GM23338 (cell line): ENCODE measurements at regions not wholly inside any gene's neighbourhood (a gene's known extent, or its start where the extent isn't known, plus 50 kb on each side); places are given as distances from the start of the nearest gene placed in this dataset.

ENCODE experiments used
- CTCF ChIP-seq, 2 experiments: fragments of 200-600 bp in 1 of 2; sonication (generic) in 1 of 2; conservative IDR thresholded peaks; 2 replicates each; pipeline versions ENCODE4 v1.5.1 to v1.6.1; 2016 to 2017; ENCODE audit warnings: antibody characterized with exemption in 2 of 2, low read depth in 2 of 2, mild to moderate bottlenecking in 2 of 2, moderate library complexity in 1 of 2
- EZH2 ChIP-seq: fragments of 200-600 bp; sonication (generic); IDR thresholded peaks from one replicate; pipeline ENCODE4 v1.8.0; 2017; ENCODE audit warnings: antibody characterized with exemption, mild to moderate bottlenecking, low read depth; ENCODE audit not compliant: unreplicated experiment
- JUNB ChIP-seq: IDR thresholded peaks from one replicate; pipeline ENCODE4 v1.6.1; 2016; ENCODE audit warnings: antibody characterized with exemption; ENCODE audit not compliant: unreplicated experiment
- NANOG ChIP-seq: IDR thresholded peaks from 2 replicates; pipeline ENCODE4 v1.6.1; 2016; ENCODE audit warnings: antibody characterized with exemption, borderline replicate concordance
- POLR2AphosphoS5 ChIP-seq: IDR thresholded peaks from 2 replicates; pipeline ENCODE4 v1.6.1; 2016; ENCODE audit warnings: antibody characterized with exemption, low read depth
- TF ChIP-seq, protein P1 (sequence below): IDR thresholded peaks from one replicate; pipeline ENCODE4 v1.6.1; 2018; ENCODE audit warnings: antibody characterized with exemption; ENCODE audit not compliant: unreplicated experiment

- TF ChIP-seq CTCF (conservative IDR thresholded peaks at IDR 0.05; ENCODE audit: low read depth in 2 of 2) (no peak), JUNB (no peak), EZH2 (no peak), NANOG (no peak), POLR2AphosphoS5 (no peak)
- TF ChIP-seq, protein P1, sequence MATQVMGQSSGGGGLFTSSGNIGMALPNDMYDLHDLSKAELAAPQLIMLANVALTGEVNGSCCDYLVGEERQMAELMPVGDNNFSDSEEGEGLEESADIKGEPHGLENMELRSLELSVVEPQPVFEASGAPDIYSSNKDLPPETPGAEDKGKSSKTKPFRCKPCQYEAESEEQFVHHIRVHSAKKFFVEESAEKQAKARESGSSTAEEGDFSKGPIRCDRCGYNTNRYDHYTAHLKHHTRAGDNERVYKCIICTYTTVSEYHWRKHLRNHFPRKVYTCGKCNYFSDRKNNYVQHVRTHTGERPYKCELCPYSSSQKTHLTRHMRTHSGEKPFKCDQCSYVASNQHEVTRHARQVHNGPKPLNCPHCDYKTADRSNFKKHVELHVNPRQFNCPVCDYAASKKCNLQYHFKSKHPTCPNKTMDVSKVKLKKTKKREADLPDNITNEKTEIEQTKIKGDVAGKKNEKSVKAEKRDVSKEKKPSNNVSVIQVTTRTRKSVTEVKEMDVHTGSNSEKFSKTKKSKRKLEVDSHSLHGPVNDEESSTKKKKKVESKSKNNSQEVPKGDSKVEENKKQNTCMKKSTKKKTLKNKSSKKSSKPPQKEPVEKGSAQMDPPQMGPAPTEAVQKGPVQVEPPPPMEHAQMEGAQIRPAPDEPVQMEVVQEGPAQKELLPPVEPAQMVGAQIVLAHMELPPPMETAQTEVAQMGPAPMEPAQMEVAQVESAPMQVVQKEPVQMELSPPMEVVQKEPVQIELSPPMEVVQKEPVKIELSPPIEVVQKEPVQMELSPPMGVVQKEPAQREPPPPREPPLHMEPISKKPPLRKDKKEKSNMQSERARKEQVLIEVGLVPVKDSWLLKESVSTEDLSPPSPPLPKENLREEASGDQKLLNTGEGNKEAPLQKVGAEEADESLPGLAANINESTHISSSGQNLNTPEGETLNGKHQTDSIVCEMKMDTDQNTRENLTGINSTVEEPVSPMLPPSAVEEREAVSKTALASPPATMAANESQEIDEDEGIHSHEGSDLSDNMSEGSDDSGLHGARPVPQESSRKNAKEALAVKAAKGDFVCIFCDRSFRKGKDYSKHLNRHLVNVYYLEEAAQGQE, result no peak
Observed at GRCh38 chr10:78871796-78872195, 197.0 kb upstream of the ZMIZ1 start.
